ENCODE measurements at regions not wholly inside any gene's neighbourhood (a gene's known extent, or its start where the extent isn't known, plus 50 kb on each side); places are given as distances from the start of the nearest gene placed in this dataset.
"Not testable (repeated sequence)": the region's sequence is repeated elsewhere in the genome, so short reads cannot be mapped to it uniquely, and the experiment has no call there.

DNA sequence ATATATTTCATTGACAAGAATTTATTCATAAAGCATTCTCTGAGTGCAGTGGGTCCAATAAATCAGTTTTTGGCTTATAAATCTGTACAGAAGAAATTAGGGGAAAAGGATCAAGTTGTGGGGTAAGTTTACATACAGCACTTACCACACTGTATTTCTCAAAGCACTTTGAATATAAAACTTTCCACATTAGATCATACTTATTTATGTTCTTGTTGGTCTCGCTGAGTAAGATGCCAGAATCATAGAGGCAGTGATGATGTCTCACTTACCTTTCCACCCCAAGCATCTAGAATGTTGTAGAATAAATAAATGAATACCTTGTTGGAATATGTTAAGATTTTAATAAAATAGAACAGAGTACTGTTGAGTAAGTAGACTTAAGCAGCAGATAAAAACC, 279.1 kb downstream of the PCDH20 start:
- H3K4me3 Mint-ChIP-seq, result no peak overlapping the region
- no peaks in the 10 kb centered on the region for H3K4me1 Mint-ChIP-seq
- H3K27me3 Mint-ChIP-seq, result no peaks in the 10 kb centered on the region
- H3K36me3 Mint-ChIP-seq, result no peaks in the 10 kb centered on the region
- H3K9me3 Mint-ChIP-seq, result no peaks in the 10 kb centered on the region
- no peak overlapping the region for H3K27ac Mint-ChIP-seq

DNA sequence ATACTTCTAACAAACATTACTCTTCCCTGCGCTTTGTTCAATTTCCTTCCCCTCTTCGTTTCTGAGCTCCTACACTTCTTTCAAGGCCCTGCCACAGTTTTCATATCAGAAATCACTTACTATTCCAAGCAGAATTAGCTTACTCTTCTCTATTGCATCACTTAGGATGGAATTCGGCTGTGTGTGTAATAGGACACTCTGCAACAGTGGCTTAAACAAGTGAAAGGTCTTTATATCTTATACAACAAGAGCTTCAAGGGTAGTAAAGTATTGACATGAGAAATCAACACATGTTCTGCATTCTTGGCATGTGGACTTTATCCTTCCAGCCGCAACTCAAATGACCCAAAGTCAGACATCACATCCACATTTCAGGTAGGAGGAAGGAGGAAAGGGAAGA, 279.6 kb downstream of the PCDH20 start:
- Mint-ChIP-seq H3K27me3 (no peaks in the 10 kb centered on the region), H3K36me3 (no peaks in the 10 kb centered on the region), H3K4me3 (no peak overlapping the region), H3K27ac (no peak overlapping the region), H3K9me3 (no peaks in the 10 kb centered on the region), H3K4me1 (no peaks in the 10 kb centered on the region)

DNA sequence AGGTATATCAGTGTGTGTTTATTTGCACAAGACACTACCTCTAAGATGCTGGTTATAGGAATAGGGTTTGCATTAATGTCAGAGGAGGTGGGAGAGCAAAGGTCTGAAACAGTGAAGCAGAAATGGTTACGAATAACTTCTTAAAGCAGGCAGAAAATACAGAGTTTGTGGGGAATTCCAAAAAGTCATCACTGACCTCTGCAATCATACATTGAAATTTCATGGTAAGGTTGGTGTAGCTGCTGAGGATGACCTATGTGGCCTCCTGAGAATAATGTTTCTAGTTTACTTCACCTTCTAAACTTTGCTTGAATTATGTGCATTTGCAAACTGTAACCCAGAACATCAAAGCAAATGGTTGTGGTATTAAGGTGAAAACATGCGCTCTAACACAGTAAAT, 280.1 kb downstream of the PCDH20 start:
- H3K36me3 Mint-ChIP-seq, result no peaks in the 10 kb centered on the region
- no peak overlapping the region for H3K4me3 Mint-ChIP-seq
- no peaks in the 10 kb centered on the region for H3K4me1 Mint-ChIP-seq
- H3K9me3 Mint-ChIP-seq, result no peaks in the 10 kb centered on the region
- H3K27me3 Mint-ChIP-seq, result no peaks in the 10 kb centered on the region
- no peak overlapping the region for H3K27ac Mint-ChIP-seq

DNA sequence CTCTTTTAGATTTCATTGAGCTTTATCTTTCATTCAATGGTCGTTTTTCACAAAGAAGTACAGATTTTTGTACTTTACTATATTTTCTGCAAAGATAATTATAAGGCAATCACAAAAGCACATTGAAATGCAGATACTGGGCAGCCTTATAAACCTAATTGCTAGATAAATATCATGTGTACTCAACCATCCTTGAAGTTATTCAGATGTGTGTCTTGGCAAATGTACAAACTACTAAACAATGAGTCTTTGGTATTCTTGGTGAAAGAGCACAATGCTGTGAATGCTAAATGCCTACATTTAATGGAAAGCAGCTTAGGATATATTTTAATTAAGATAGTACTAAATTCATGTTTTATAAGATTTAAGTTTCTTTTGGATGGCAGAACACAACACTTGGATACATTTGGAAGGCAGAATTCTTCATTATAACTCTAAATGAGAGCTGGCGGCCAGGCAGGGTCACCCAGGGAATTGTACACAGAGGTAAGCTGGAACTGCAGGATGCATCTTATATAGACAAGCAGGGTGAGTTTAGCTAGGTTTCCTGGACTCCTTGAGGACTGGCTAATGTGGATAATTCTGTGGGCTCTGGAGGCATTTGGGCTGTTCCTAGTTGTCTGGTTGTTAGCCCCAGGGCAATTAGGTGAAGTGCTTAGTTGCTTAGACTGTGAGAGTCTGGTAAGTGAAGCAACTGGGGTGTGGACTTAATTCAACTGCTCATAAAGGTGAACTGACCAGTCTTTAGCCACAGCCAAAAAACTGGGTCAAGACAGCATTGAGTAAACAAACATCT, 286.6 kb downstream of the PCDH20 start:
- Mint-ChIP-seq H3K9me3 (peaks cover 2 to 11% (median 3%) of the 10 kb centered on the region in 3 donors), H3K27me3 (no peaks in the 10 kb centered on the region), H3K27ac (no peak overlapping the region), H3K4me1 (no peaks in the 10 kb centered on the region), H3K4me3 (no peak overlapping the region), H3K36me3 (no peaks in the 10 kb centered on the region)

DNA sequence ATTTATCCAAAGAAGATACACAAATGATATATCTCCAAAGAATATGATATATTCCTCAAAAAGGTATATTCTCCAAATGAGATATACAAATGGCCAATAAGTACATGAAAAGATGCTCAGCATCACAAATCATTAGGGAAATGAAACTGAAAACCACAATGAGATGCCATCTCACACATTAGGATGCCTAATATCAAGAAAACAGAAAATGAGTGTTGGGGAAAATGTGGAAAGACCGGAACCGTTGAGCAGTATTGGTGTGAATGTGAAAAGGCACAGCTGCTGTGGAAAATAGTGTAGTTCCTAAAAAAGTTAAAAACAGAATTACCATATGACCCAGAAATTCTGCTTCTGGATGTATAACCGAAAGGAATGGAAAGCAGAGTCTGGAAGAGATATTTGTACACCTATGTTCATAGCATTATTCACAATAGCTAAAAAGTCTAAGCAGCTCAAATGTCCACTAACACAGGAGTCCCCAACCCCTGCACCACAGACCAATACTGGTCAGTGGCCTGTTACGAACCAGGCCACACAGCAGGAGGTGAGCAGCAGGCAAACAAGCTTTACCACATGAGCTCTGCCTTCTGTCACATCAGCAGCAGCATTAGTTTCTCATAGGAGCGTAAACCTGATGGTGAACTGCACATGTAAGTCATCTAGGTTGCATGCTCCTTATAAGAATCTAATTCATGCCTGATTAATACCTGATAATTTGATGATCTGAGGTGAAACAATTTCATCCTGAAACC, 291.9 kb downstream of the PCDH20 start:
- Mint-ChIP-seq H3K4me3 (no peak overlapping the region), H3K9me3 (peaks cover 2 to 20% (median 5%) of the 10 kb centered on the region in 3 donors), H3K27ac (no peak overlapping the region), H3K4me1 (no peaks in the 10 kb centered on the region), H3K27me3 (no peaks in the 10 kb centered on the region), H3K36me3 (no peaks in the 10 kb centered on the region)

DNA sequence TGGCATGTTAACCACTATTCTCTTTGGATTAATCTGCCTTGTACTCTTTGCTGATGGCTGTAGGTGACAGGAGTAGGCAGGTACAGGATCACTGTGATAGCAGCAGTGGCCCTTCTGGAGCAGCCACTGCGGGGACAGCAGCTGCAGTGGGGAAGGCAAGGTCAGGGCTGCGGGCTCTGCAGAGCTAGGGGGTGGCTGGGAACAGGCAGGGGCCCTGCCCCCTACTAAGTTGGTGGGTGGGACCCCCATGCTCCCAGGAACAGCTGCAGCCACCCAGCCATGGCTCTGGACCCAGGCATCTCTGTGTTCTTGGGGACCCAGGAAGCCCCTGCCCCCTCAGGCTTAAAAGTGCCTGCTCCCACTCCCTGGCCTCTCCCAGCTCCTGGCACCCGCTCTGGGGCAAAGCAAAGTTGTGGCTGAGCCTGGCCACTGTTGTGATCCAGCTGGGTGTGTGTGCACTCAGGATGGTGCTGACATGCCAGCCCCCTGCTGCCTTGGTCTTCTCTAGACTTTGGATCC, 302.4 kb downstream of the PCDH20 start:
- no peaks in the 10 kb centered on the region for H3K4me1 Mint-ChIP-seq
- peaks cover 3 to 5% (median 3%) of the 10 kb centered on the region in 3 donors for H3K9me3 Mint-ChIP-seq
- no peaks in the 10 kb centered on the region for H3K36me3 Mint-ChIP-seq
- H3K27me3 Mint-ChIP-seq, result no peaks in the 10 kb centered on the region
- H3K4me3 Mint-ChIP-seq, result no peak overlapping the region
- H3K27ac Mint-ChIP-seq, result no peak overlapping the region

DNA sequence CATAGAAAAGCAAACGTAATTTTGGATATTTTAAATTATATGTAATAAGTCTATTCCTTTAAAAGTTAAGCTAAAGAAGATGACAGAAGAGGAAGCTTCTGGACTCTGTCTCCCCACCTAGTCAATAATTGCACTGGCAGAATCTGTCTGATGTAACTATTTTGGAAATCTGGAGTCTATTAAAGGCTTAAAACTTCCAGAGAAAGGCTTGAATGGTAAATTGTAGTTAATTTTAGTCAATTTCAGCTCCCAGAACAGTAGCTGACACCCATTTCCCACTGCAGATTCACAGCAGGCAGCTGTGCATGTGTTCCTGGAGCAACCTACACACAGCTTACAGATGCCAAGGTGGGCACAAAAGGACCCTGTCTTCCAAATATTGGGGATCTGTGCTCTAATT, 304.1 kb downstream of the PCDH20 start:
- Mint-ChIP-seq H3K27ac (no peak overlapping the region), H3K36me3 (no peaks in the 10 kb centered on the region), H3K4me3 (no peak overlapping the region), H3K4me1 (no peaks in the 10 kb centered on the region), H3K9me3 (peaks cover 2 to 3% (median 2%) of the 10 kb centered on the region in 3 donors), H3K27me3 (no peaks in the 10 kb centered on the region)

DNA sequence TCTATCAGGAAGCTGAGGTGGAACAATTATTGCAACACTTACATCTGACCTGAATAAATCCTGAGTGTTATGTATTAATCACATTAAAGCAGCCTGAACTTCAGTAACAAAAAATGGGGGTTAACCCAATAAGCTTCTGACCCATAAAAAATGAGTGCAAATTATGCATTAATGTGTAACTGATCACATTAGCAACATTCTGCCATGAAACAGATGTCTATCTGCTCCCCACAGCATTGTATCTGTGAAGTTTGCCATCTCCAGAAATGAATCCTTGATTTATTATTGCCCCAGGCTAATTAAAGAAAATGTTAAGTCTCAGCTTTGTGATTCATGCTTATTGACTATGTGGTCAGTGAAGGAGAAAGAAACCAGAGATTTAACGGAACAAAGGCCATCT, 304.9 kb downstream of the PCDH20 start:
- no peaks in the 10 kb centered on the region for H3K4me1 Mint-ChIP-seq
- peaks cover 1 to 3% (median 1%) of the 10 kb centered on the region in 3 donors for H3K9me3 Mint-ChIP-seq
- H3K4me3 Mint-ChIP-seq, result no peak overlapping the region
- H3K36me3 Mint-ChIP-seq, result no peaks in the 10 kb centered on the region
- no peak overlapping the region for H3K27ac Mint-ChIP-seq
- H3K27me3 Mint-ChIP-seq, result no peaks in the 10 kb centered on the region

DNA sequence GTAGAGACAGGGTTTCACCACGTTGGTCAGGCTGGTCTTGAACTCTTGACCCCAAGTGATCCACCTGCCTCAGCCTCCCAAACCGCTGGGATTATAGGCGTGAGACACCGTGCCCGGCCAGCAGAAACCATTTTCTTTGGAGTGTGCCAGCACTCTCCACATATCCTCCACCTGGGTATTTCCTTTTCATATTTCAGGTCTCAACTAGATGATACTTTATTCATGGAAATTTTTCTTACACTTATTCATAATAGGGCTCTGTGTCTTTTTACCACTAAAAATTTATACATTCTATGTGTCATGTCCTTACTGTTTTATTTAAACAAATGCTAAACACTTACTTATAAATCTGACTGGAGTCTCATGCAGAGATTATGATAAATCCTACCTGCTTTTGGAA, 305.9 kb downstream of the PCDH20 start:
- Mint-ChIP-seq H3K4me3 (no peak overlapping the region), H3K36me3 (no peaks in the 10 kb centered on the region), H3K4me1 (no peaks in the 10 kb centered on the region), H3K27me3 (no peaks in the 10 kb centered on the region), H3K27ac (no peak overlapping the region), H3K9me3 (peaks cover 0 to 3% (median 0%) of the 10 kb centered on the region in 3 donors)

DNA sequence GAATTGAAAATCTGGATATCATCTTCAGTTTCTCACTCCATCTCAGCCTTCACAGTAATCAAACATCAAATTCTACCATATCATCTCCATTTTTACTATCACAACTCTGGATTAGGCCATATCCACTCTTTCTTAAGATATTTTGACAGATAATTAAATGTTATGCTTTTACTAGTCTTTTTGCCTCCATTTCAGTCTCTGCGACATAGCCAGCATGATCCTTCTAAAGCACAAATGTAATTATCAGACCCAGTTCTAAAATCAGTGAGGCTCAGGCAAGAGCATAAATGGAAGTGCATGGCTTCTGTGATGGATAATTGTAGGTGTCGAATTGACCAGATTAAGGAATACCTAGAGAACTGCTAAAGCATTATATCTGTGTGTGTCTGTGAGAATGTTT, 307.7 kb downstream of the PCDH20 start:
- Mint-ChIP-seq H3K27me3 (no peaks in the 10 kb centered on the region), H3K36me3 (no peaks in the 10 kb centered on the region), H3K4me3 (no peak overlapping the region), H3K9me3 (peaks cover 0 to 3% (median 0%) of the 10 kb centered on the region in 3 donors), H3K4me1 (no peaks in the 10 kb centered on the region), H3K27ac (no peak overlapping the region)

DNA sequence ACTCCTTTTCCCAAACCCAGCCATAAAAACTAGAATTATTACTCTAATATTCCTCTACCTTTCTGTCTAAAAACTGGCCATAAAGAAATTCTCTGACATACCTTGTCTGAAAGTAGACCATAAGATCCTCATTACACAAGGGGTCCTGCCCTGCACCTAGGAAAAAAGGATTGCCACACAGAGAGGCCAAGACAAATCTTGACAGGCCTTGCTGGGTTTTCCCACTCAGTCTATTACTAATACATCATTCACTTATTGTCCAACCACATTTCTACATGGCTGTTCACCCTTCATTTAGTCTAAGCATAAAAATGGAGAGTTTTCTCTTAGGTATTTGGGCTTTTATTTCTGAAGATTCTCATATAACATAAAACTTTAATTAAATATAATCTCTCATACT, 319.8 kb downstream of the PCDH20 start:
- no peak overlapping the region for H3K4me3 Mint-ChIP-seq
- no peak overlapping the region for H3K27ac Mint-ChIP-seq
- no peaks in the 10 kb centered on the region for H3K27me3 Mint-ChIP-seq
- no peaks in the 10 kb centered on the region for H3K36me3 Mint-ChIP-seq
- no peaks in the 10 kb centered on the region for H3K4me1 Mint-ChIP-seq
- peaks cover 4 to 7% (median 6%) of the 10 kb centered on the region in 3 donors for H3K9me3 Mint-ChIP-seq

DNA sequence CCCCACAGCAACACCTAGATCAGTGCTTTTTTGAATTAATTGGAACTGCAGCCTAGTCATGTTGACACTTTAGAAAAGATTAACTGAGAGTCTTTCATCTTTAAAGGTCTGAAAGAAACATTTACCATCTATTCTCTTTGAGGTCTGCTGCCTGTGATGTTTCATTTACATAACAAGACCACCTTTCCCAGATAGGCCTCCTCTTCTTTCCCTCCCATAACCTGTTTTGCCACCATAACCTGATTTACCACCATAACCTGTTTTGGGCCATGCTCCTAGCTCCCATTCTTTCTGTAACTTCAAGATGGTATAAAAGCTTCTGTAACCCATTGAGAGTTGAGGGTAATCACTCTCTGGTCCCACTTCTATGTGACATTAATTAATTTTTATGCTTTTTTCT, 320.8 kb downstream of the PCDH20 start:
- no peaks in the 10 kb centered on the region for H3K4me1 Mint-ChIP-seq
- H3K27ac Mint-ChIP-seq, result no peak overlapping the region
- H3K4me3 Mint-ChIP-seq, result no peak overlapping the region
- peaks cover 6 to 7% (median 7%) of the 10 kb centered on the region in 3 donors for H3K9me3 Mint-ChIP-seq
- H3K36me3 Mint-ChIP-seq, result peaks cover 2% of the 10 kb centered on the region
- H3K27me3 Mint-ChIP-seq, result no peaks in the 10 kb centered on the region

DNA sequence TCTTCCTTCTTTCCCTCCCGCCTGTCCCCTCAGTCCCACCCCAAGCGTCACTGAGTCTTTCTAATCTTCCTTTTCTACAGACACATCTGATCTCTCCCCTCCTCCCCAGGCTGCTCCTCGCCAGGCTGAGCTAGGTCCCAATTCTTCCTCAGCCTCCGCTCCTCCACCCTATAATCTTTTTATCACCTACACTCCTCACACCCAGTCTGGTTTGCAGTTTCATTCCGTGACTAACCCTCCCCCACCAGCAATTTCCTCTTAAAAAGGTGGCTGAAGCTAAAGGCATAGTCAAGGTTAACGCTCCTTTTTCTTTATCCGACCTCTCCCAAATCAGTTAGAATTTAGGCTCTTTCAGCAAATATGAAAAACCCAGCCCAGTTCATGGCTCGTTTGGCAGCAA, 325.8 kb downstream of the PCDH20 start:
- H3K4me3 Mint-ChIP-seq, H3K27me3 Mint-ChIP-seq, H3K9me3 Mint-ChIP-seq, H3K27ac Mint-ChIP-seq, H3K4me1 Mint-ChIP-seq, H3K36me3 Mint-ChIP-seq: not testable (repeated sequence)

DNA sequence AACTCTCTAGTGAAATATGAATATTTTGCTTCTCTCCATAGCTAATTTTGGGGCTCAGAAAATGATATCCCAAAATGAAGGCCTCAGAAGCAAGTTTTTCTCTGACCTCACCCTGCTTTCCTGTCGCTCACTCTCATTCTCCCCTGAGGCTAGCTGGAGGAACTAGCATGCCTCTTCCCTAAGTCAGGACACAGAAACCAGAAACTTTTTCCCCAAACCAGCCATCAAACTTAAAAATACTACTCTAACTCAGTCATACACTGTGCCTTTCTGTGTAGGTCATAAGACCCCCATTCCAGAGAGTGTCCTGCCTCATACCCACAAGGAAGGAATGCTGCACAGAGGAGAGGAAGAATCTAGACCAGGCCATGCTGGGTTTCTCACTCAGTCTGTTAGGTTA, 329.6 kb downstream of the PCDH20 start:
- H3K27me3 Mint-ChIP-seq, result no peaks in the 10 kb centered on the region
- H3K27ac Mint-ChIP-seq, result peak overlapping the region in 1 of 3 donors; percentile 73
- H3K4me3 Mint-ChIP-seq, result no peak overlapping the region
- peaks cover 0 to 1% (median 0%) of the 10 kb centered on the region in 3 donors for H3K4me1 Mint-ChIP-seq
- H3K36me3 Mint-ChIP-seq, result peaks cover 7% of the 10 kb centered on the region
- peaks cover under 1 to 6% (median 3%) of the 10 kb centered on the region in 3 donors for H3K9me3 Mint-ChIP-seq

DNA sequence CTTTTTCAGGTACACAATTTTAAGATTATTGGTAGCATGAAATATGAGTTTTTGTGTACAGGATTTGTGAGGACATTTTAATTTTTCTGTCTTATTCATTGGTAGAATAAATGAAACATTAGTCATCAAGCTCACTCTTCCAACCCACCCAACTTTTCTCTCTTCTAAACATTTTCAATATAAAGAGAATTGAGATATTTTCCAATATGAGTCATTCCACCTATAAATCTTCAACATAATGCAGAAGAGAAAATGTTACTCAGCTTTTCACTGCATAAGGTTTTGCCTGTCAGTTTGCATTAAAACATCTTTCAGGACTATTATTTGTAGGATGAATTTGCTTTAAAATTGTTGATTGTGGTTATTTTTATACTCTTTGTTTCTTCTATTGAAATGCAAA, 330.7 kb downstream of the PCDH20 start:
- Mint-ChIP-seq H3K9me3 (peaks cover 0 to 11% (median 5%) of the 10 kb centered on the region in 3 donors), H3K36me3 (peaks cover 6% of the 10 kb centered on the region), H3K4me1 (peaks cover 0 to 1% (median 0%) of the 10 kb centered on the region in 3 donors), H3K4me3 (no peak overlapping the region), H3K27ac (no peak overlapping the region), H3K27me3 (no peaks in the 10 kb centered on the region)
